Mucosa of descending colon (tissue), 3 donors: ENCODE measurements at regions not wholly inside any gene's neighbourhood (a gene's known extent, or its start where the extent isn't known, plus 50 kb on each side); places are given as distances from the start of the nearest gene placed in this dataset.
"Not testable (repeated sequence)": the region's sequence is repeated elsewhere in the genome, so short reads cannot be mapped to it uniquely, and the experiment has no call there.

Source experiments
- ATAC-seq: fragments of 200-7000 bp; cut with Tn5 transposase; one replicate; pipeline ENCODE4 v1.9.1; 2020; ENCODE audit warnings: mild to moderate bottlenecking, moderate library complexity
- DNase-seq, 3 donors: peaks; one replicate each; pipeline ENCODE4 v3.0.0-alpha.2; 2020
- H3K36me3 ChIP-seq: fragments of 200-600 bp; one replicate; pipeline ENCODE4 v1.8.0; 2021; ENCODE audit warnings: low read depth, mild to moderate bottlenecking
- H3K4me1 ChIP-seq: fragments of 200-600 bp; one replicate; pipeline ENCODE4 v1.8.0; 2021; ENCODE audit warnings: low read depth, mild to moderate bottlenecking
- H3K4me3 ChIP-seq: fragments of 200-600 bp; one replicate; pipeline ENCODE4 v1.8.0; 2021; ENCODE audit warnings: mild to moderate bottlenecking
- H3K9me3 ChIP-seq: fragments of 200-600 bp; one replicate; pipeline ENCODE4 v1.8.0; 2021; ENCODE audit warnings: mild to moderate bottlenecking
- intact Hi-C, 2 donors: fragments of 100-400 bp; cut with DNase I in 1 of 2; cut with micrococcal nuclease in 1 of 2; formaldehyde crosslinking; loops; one replicate each; pipeline versions ENCODE4 v1.11.0 to v1.11.1; 2022; cut with DNase I, micrococcal nuclease
- TF ChIP-seq, protein P1 (sequence below): fragments of 200-600 bp; IDR thresholded peaks from one replicate; pipeline ENCODE4 v1.8.0; 2022; ENCODE audit warnings: antibody characterized with exemption, mild to moderate bottlenecking
- donor health status: DM: no; HTN: no; CAD: no; lungs with moderate emphysema.
- donor health status: DM: no; HTN: no; CAD: no.
- donor health status: DM: no; HTN: yes; CAD: no.

DNA sequence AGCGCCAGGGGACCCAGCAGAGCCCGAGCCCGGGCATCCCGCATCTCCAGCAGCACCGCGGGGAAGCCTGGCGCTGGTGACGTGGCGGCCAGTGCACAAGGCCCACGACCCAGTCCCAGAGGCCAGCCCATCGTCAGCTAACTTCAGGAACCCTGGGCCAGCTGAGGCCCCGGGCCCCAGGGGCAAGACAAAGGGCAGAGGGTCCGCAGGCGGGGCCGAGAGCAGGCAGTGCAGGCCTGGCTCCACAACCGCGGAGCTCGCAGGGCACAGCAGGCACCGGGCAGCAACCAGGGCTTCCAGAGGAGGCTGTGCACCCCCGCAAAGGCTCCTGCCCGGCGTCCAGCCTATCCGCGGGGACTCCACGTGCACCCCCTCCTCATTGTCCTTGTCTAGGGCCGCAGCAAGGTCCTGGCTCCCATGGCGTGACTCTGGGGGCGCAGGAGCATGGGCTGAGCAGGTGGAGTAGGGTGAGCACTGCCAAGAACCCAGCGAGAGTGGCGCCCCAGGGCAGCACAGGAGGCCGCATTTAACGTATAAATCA lies 352.5 kb downstream of the KCNJ18 start:
- peaks cover 16% of the 10 kb centered on the region for H3K9me3 ChIP-seq
- H3K4me1 ChIP-seq, H3K36me3 ChIP-seq, intact Hi-C loops, DNase-seq, ATAC-seq, H3K4me3 ChIP-seq: not testable (repeated sequence)

DNA sequence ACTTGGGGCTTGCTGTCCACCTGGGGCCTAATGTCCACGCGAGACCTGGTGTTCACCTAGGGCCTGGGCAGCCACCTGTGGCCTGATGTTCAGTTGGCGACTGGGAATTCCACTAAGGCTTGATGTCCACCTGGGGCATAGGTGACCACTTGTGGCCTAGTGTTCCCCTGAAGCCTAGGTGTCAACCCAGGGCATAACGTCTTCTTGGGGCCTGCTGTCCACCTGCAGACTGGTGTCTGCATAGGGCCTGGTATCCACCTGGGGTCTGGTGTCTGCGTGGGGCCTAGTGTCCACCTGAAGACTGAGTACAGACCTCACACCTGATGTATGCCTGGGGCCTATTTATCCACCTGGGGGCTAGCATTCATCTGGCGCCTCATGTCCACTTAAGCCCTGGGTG lies 355.2 kb downstream of the KCNJ18 start:
- H3K4me3 ChIP-seq, H3K4me1 ChIP-seq, intact Hi-C loops, DNase-seq, ATAC-seq, H3K36me3 ChIP-seq: not testable (repeated sequence)
- H3K9me3 ChIP-seq, result peaks cover 16% of the 10 kb centered on the region

DNA sequence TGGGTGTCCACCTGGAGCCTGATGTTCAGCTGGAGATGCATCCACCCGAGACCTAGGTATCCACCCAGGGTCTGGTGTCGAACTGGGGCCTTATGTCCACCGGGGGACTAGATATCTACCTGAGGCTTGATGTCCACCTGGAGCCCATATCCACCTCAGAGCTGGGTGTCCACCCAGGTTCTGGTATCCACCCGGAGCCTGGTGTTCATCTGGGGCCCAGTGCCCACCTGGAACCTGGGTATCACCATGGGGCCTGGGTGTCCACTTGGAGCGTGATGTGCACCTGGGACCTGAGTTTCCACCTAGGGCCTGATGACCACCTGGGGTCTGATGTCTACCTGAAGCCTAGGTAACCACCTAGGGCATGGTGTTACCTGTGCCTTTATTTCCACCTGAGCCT lies 355.9 kb downstream of the KCNJ18 start:
- DNase-seq, intact Hi-C loops, H3K4me1 ChIP-seq, ATAC-seq, H3K4me3 ChIP-seq, H3K36me3 ChIP-seq: not testable (repeated sequence)
- H3K9me3 ChIP-seq, result peaks cover 18% of the 10 kb centered on the region

DNA sequence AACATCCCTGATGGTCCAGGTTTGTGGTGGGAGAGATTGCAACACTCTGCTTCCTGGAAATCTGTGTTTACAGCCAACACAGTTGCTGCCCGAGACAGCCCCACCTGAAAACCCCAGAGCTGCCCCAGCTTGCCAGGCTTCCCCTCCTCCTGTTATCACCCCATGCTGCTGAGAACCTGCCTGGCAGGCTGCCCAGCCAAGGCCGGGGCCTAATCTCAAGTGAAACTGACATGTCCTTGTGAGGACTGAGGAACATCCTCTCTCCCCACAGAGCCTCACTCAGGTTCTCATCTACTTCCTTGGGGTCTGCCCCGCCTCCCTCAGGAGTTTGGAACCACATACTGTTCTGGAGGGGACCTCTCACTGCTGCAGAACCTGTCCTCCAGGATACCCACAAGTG lies 358.4 kb downstream of the KCNJ18 start:
- DNase-seq, H3K36me3 ChIP-seq, H3K4me1 ChIP-seq, ATAC-seq, H3K4me3 ChIP-seq, intact Hi-C loops: not testable (repeated sequence)
- peaks cover 28% of the 10 kb centered on the region for H3K9me3 ChIP-seq

DNA sequence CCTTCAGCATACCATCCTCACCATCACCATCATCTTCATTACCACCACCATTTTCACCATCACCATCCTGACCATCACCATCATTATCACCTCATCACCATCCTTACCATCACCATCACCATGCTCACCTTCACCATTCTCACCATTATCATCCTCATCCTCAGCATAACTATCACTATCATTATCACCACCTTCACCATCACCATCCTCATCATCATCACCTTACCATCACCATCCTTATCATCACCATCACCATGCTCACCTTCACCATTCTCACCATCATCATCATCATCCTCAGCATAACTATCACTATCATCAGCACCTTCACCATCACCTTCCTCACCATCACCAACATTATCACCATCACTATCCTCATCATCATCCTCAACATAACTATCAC lies 360.4 kb downstream of the KCNJ18 start:
- H3K9me3 ChIP-seq, result peaks cover 28% of the 10 kb centered on the region
- ATAC-seq, H3K36me3 ChIP-seq, intact Hi-C loops, DNase-seq, H3K4me3 ChIP-seq, H3K4me1 ChIP-seq: not testable (repeated sequence)

DNA sequence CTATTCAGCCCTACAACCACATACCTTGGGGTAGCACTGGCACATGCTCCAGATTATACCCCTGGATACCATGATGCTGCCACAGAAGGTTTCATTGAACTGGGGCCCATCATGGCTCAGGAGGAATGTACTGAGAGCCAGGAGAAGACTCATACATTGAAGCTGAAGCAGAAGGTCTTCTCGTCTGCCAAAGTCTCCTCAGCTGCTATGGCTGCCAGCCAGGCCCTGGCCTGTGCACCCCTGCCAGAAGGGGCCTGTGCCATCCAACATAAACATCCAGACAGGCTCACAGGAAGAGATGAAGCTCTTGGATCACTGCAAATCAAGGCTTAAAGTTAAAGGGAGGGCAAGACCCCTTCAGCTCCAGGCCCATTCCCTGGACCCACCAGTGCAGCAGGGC lies 364.2 kb downstream of the KCNJ18 start:
- DNase-seq, ATAC-seq, H3K4me3 ChIP-seq, H3K36me3 ChIP-seq, H3K4me1 ChIP-seq, intact Hi-C loops: not testable (repeated sequence)
- H3K9me3 ChIP-seq, result peaks cover 24% of the 10 kb centered on the region

DNA sequence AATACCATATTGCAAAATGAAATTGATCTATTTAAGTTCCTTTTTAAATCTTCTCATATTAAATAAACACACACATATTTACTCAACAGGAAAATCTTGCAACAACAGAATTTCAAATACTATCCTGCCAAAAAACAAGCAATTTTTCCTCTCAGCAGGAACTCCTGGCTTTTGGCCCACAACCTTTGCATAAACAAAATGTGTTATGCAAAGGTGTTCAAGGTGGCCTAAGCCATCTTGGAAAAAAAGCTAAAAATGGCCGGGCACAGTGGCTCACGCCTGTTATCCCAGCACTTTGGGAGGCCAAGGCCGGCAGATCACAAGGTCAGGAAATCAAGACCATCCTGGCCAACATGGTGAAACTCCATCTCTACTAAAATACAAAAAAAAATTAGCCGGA lies 383.6 kb downstream of the KCNJ18 start:
- H3K4me3 ChIP-seq, H3K4me1 ChIP-seq, DNase-seq, intact Hi-C loops, H3K36me3 ChIP-seq, ATAC-seq: not testable (repeated sequence)
- H3K9me3 ChIP-seq, result peaks cover 18% of the 10 kb centered on the region

DNA sequence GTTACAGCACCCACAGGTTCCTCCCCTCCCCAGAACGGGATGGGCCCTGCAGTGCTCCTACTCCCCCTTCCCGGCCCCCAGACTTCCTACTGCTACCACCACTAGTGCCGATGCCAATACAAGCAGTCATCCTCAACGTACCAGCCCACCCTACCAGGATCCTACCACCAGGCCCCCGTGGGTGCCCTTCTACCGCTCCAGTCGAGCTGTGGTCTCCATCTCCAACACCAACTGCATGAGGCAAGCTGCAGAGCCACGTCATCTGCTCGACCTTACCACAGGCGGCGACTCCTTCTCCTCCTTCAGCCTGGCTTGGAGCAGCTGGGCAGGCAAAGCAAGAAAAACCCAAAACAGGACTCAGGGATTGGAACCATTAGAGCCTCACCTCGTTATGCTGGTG lies 396.3 kb downstream of the KCNJ18 start:
- ATAC-seq, H3K4me3 ChIP-seq, H3K4me1 ChIP-seq, intact Hi-C loops, H3K36me3 ChIP-seq, DNase-seq: not testable (repeated sequence)
- H3K9me3 ChIP-seq, result peaks cover 19% of the 10 kb centered on the region

DNA sequence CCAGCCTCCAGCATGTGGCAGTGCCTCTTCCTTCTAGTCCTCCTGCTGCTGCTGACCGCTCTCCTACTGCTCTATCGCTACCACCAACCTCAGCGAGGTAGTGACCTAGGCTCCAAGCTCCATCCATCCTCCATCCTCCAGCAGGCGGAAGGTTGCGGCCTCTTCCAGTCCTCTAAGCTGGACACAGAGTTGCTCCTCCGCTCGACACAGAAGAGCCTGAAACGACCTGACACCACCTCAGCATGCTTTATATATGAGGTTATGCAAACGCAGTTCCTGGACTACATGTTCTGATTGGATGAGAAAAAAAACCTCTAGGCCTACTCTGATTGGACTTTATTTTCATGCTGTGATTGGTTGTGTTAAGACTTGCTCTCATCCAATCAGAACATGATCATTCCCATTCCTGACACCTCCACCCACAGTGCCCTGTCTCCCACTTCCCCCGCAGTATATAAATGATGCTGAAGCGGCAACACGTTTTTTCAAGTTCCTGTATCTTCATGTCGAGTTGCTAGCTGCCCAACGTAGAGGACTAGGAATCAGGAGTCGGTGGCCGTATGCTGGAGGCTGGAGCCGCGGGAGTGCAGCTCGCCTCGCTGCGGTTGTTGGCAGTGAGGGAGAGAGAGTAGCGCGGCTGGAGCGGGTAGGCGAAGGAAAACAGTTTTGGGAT lies 398.1 kb downstream of the KCNJ18 start:
- intact Hi-C loops, result no loop called here
- H3K4me1 ChIP-seq, result no peaks in the 10 kb centered on the region
- ATAC-seq (no peak), DNase-seq (no peak)
- H3K4me3 ChIP-seq, result no peak overlapping the region
- peaks cover 14% of the 10 kb centered on the region for H3K9me3 ChIP-seq
- H3K36me3 ChIP-seq, result no peaks in the 10 kb centered on the region
- TF ChIP-seq, protein P1, sequence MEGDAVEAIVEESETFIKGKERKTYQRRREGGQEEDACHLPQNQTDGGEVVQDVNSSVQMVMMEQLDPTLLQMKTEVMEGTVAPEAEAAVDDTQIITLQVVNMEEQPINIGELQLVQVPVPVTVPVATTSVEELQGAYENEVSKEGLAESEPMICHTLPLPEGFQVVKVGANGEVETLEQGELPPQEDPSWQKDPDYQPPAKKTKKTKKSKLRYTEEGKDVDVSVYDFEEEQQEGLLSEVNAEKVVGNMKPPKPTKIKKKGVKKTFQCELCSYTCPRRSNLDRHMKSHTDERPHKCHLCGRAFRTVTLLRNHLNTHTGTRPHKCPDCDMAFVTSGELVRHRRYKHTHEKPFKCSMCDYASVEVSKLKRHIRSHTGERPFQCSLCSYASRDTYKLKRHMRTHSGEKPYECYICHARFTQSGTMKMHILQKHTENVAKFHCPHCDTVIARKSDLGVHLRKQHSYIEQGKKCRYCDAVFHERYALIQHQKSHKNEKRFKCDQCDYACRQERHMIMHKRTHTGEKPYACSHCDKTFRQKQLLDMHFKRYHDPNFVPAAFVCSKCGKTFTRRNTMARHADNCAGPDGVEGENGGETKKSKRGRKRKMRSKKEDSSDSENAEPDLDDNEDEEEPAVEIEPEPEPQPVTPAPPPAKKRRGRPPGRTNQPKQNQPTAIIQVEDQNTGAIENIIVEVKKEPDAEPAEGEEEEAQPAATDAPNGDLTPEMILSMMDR, result no peak

DNA sequence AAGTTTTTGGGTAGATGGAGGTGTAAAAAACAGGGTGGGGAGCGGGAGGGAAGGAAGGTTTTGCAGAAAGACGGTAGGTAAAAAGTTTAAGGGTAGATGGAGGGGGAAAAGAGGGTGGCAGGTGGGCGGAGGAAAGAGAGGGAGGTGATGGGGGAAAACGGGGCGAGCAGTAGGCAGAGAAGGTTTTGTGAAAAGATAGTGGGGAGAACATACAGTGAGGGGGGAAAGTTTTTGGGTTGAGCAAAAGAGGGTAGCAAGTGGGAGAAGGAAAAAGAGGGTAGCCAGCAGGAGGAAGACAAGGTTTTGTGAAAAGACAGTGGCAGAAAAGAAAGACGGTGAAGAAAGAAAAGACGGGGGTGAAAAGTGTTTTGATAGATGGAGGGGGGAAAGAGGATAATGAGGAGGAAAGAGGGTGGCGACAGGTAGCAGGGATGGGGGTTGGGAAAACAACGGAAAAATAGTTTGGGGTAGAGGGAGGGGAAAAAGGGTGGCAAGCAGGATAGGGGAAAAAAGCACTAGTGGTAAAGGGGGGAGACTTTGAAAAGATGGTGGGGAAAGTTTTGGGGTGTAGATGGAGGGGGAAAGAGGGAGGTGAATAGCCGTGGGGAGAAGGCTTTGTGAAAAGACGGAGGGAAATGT lies 398.8 kb downstream of the KCNJ18 start:
- intact Hi-C loops, H3K36me3 ChIP-seq, DNase-seq, ATAC-seq, H3K4me3 ChIP-seq, H3K4me1 ChIP-seq: not testable (repeated sequence)
- H3K9me3 ChIP-seq, result peaks cover 11% of the 10 kb centered on the region

DNA sequence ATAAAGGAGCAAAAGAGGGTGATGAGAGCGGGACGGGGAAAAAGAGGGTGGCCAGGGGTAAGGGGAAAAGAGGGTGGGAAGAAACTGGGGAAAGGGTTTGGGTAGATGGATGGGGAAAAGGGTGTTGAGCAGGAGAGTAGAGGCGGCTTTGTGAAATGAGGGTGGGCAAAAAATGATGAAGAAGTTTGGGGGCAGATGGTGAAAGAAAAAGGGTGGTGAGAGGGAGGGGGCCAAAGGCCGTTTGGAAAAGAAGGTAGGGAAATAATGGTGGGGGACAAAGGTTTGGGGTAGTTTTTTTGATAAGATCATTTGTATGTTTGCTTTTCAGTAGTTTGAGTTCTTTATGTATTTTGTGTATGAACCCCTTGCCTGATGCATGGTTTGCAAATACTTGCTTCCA lies 399.5 kb downstream of the KCNJ18 start:
- H3K4me1 ChIP-seq, H3K4me3 ChIP-seq, DNase-seq, intact Hi-C loops, H3K36me3 ChIP-seq, ATAC-seq: not testable (repeated sequence)
- H3K9me3 ChIP-seq, result peaks cover 11% of the 10 kb centered on the region

DNA sequence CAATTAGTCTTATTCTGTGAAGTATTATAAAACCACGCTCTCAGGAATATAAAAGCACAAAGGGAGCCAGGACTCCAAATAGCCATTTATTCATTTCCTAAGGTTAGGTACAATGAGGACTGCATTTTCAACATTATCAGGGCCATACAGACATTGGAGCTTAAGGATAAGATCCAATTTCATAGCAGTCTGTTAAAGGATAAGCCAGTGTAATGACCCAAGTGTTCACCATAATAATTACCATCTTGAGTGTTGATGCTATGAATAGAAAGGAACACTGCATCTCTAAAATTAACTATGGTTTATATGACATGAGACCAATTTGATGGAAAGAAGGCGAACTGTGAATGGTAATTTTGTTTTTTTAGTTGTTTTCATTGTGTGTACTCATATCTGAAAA lies 403.1 kb downstream of the KCNJ18 start:
- H3K9me3 ChIP-seq, H3K36me3 ChIP-seq, H3K4me3 ChIP-seq, H3K4me1 ChIP-seq, ATAC-seq, DNase-seq, intact Hi-C loops: not testable (repeated sequence)

DNA sequence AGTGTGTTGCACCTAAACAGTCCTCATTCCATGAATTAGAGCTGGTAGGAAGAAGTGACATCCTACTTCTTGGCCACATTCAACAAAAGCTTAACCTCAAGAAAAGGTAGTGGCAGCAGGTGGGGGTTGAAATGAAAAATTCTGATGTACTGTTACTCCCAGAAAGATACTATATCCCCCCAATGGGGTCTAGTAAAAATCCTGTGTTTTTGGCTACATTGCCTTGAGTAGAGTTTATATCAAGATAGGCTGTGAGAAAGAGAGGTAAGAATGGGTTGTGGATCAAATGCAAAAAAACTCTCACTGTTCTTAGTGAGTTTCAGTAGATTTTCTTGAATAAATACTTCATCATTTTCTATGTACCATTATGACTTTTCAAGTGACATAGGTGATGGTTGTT lies 407.3 kb downstream of the KCNJ18 start:
- H3K4me1 ChIP-seq, intact Hi-C loops, H3K4me3 ChIP-seq, DNase-seq, H3K36me3 ChIP-seq, ATAC-seq: not testable (repeated sequence)
- H3K9me3 ChIP-seq, result peaks cover 19% of the 10 kb centered on the region
